Head of caudate nucleus (tissue), 42 donors: ENCODE measurements at regions not wholly inside any gene's neighbourhood (a gene's known extent, or its start where the extent isn't known, plus 50 kb on each side); places are given as distances from the start of the nearest gene placed in this dataset.
"Not testable (repeated sequence)": the region's sequence is repeated elsewhere in the genome, so short reads cannot be mapped to it uniquely, and the experiment has no call there.

Experiments used
- DNase-seq, 42 donors: peaks; one replicate each; pipeline versions ENCODE4 v3.0.0 to v3.0.0-alpha.2; 2020 to 2021; ENCODE audit warnings: mixed read lengths in 7 of 42
- intact Hi-C: fragments of 100-400 bp; cut with DNase I; formaldehyde crosslinking; loops from one replicate; pipeline ENCODE4 v1.15.0; 2022

DNA sequence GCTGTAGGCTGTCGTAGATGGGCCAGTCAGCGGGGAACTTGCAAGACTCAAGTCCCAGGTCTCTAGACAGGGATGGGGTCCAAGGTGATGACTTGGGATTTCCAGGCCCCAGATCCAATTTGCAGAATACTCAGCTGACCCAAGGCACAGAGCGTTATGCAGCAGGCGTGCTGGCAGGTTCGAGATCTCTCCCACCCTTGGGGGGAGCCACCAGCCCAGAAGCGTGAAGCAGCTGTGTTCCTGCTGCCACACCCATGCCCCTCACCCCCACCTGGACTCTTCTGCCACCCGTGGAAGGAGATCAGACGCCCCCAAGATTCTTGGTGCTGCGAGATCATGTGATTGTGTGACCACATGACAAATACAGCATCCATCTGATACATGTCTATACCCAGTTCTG is 142.6 kb downstream of the BRD1 start:
- intact Hi-C loops, result no loop called here
- peak in 3 of 42 donors; percentile 4 to 29 (median 19) for DNase-seq

DNA sequence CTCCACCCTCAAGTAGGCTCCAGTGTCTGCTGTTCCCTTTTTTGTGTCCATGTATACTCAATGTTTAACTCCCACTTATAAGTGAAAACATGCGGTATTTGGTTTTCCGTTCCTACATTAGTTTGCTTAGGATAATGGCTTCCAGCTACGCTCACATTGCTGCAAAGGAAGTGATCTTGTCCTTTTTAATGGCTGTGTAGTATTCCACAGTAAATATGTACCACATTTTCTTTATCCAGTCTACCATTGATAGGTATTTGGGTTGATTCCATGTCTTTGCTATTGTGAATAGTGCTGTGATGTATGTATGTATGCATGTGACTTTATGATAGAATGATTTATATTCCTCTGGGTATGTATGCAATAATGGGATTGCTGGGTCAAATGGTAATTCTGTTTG is 144.6 kb downstream of the BRD1 start:
- intact Hi-C loops, result no loop called here
- DNase-seq, result no peak

DNA sequence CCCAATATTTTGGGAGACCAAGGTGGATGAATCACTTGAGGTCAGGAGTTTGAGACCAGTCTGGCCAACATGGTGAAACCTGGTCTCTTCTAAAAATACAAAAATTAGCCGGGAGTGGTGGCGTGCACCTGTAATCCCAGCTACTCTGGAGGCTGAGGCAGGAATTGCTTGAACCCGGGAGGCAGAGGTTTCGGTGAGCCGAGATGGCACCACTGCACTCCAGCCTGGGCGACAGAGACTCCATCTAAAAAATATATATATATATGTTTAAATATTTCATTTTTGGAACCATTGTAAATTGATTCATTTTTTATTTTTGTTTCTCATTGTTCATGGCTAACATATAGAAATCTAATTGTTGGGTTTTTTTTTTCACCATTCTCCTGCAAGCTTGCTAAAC is 146.9 kb downstream of the BRD1 start:
- DNase-seq, result peak in 2 of 42 donors; percentile 19 to 30
- intact Hi-C loops, result not testable (repeated sequence)

DNA sequence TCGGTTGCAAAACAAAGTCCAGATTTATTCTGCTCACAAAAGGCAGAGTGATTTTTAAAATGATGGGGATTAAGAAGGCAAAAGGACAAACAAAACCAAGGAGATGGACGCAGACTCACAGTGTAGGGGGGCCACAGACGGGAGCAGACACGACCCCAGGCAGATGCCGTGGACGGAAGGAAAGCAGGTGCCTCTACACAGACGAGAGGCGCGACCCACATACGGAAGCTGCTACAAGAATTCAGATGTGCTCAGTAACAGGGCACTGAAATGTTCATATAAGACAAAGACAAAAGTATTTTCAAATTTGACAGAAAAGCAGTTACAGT is 148.9 kb downstream of the BRD1 start:
- no peak for DNase-seq
- intact Hi-C loops, result no loop called here

DNA sequence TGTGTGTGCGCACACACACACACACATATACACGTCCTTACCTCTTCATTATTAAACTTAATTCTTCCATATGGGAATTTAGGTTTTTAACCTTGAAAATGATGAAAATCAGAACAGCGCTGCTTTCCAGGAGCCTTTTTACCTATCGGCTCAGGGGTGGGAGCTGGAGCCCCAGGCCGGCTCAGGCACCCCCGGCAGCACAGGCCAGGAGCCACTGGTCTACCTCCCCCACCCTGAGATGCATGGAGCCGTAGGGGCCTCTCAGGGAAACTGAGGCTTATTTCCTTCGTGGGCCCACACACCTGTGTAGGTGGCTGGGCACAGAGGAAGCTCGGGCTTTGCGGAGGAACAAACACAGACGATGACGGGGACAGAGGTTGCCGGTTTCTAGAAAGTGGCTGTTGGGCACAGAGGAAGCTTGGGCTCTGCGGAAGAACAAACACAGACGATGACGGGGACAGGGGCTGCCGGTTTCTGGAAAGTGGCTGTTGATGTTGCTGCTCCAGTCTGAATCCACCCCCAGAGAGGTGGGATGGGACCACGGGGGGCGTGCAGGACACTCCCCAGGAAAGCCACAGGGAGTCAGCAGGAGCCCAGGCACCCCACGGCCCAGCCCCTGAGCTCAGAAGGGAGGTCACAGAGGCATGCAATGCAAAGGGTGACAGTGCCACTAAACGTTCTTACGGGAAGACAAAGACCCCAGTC is 149.4 kb downstream of the BRD1 start:
- intact Hi-C loops, result no loop called here
- peak in 2 of 42 donors; percentile 1 to 19 for DNase-seq

DNA sequence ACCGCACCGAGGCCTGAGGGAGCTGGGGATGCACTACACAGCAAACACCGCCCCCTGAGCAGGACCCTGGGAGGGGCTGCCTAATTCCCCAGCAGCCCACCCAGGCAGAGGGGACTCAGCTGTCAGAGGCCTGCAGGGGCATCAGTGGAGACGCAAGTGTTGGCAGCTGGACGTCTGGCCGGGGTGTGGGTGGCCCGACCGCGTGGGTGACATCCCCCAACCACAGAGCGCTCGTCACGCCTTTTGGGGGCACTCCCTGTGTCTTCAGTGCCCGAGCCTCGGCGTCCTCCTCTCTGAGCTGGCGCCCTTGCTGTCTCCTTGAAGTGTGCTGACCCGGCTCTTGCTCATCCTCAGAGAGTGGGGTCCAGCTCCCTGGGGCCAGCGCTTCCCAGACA is 150.2 kb downstream of the BRD1 start:
- peak in 3 of 42 donors; percentile 1 to 18 (median 3) for DNase-seq
- intact Hi-C loops, result no loop called here

DNA sequence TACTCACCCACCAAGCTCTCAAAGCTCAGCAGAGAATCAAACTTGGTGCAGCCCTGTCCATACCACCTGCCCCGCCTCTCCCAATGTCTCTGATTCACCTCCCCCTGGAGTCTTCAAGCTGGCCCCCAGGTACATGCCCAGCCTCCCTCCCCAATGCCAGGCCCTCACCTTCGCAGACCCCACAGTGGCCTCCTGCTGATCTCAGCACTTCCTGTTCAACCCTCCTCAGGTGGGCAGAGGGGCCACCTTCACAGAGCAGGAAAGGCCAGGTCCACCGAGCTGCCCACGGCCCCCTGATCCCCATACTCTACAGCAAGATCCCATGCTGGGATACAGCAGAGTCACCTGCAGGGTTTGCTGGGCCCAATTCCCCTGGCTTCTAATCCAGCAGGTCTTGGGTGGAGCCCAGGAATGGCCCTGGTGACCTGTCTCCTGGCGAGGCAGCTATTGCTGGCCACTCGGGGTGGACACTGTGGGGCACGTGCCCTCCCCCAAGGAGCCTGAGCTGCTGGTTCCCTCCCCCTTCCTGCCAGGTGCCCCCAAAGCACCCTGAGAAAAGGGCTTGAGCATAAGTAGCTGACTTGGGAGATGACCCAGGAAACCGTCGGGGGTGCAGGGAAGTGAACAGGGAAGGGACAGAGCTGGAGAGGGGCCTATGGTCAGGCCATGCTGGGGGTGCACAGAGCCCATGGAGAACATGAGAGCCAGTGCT is 150.7 kb downstream of the BRD1 start:
- intact Hi-C loops, result no loop called here
- DNase-seq, result peak in 3 of 42 donors; percentile 6 to 29 (median 22)

DNA sequence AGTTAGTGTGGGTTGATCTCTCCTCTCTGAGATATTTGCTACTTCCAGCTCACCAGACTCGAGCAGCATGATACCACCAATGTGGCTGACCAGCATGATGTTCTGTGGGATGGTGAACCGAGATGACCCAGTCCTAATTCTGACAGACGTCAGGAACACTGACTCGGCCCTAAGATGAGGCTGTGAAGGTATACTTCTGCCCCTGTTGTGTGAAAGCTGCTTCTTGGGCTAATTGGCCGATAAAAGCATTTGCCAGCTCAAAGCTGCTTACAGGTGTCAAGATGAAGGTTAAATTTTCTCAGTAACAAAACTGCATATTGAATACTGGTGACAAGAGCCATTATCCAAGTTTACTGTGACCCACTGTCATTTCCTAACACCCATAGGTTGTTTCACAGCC is 151.4 kb downstream of the BRD1 start:
- intact Hi-C loops, result no loop called here
- peak in 2 of 42 donors; percentile 14 to 19 for DNase-seq

DNA sequence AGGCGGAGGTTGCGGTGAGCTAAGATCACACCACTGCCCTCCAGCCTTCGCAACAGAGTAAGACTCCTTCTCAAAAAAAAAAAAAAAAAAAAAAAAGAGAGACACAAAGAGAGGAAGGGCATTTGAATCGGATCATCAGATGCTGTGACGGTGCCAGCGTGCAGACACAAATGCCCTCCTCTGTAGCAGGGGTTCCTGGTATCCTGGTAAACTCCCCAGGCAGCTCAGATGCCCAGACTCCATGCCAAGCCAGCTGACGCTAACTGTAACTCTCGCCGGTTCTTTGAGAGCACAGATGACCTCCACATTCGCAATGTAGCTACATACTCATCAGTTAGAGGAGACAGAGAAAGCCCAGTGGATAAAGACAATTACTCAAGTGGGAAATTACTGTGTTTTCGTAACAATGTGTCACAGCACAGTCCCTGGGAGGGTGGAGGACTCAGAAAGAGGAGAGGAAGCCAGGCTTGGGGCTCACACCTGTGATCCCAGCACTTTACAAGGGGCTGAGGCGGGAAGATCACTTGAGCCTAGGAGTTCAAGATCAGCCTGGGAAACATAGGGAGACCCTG is 153.1 kb downstream of the BRD1 start:
- intact Hi-C loops, result no loop called here
- DNase-seq, result peak in 7 of 42 donors; percentile 1 to 32 (median 5)

DNA sequence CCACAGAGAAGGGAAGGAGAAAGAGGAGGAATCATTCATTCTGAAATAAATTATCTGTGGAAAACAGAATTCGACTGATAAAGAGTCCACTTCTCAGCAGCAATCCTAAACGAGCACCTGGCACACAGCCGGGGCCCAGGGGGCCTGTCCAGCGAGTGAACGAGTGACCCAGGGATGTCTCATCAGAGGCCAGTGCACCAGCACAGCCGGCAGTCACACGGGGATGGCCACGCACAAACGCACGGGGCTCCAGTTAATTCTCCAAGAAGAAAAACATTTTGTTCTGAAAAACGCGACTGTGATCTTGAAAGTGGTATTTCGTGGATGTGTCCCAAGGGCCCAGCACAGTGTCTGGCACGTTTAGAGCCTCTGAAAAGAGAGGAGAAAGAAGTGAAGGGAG is 154.6 kb downstream of the BRD1 start:
- intact Hi-C loops, result no loop called here
- DNase-seq, result peak in 5 of 42 donors; percentile 3 to 25 (median 19)

DNA sequence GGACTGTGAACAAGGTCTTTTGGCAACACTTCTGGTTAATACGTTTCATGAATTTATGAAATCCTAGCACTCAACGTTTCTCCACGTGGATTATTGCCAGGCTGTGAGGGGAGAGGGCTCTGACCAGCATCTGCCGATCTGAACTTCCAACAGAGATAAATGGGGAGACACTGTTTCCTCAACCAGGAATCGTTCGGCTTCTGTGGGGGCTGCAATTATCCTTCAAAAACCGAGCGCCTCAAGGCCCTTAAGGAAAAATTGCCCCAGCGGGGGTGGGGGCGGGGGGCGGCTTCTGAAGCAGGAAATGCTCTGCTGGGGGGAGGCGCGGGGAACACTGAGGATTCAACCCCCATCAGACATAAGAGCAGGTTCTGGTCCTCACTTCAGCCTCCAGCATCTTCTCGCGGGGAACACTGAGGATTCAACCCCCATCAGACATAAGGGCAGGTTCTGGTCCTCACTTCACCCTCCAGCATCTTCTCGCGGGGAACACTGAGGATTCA is 155.6 kb downstream of the BRD1 start:
- intact Hi-C loops, result no loop called here
- peak in 3 of 42 donors; percentile 0 to 3 (median 2) for DNase-seq

DNA sequence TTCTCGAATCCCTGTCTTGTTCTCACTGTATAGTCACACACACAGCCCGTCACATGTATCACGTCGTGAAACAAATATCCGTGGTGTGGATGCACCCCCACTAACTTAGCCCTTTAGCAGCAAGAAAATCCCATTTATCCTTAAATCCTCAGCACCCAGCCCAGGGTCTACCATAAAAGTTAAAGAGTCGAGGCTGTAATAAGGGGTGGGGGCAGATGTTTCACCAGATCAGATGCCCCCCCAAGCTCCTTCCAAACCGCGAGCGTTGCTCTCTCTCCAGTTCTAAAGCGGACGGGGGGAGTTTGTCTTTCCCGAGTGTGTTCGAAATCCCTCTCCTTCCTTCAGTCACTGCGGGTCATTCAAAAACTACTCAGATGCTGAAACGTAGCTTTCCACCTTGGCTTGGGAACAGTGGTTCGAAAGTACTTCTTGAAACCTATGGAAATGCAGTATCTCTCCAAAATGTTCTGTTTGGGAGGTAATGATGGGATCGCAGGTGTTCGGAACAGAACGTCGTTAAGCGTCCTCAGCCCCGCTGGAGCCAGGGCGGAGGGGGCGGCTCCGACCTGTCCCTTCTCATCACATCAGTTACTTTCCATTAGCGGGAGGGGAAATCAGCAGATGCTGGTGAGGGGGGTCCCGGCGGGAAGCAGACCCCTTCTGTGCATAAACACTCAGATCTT is 156.2 kb downstream of the BRD1 start:
- peak in 7 of 42 donors; percentile 1 to 19 (median 6) for DNase-seq
- intact Hi-C loops, result no loop called here

DNA sequence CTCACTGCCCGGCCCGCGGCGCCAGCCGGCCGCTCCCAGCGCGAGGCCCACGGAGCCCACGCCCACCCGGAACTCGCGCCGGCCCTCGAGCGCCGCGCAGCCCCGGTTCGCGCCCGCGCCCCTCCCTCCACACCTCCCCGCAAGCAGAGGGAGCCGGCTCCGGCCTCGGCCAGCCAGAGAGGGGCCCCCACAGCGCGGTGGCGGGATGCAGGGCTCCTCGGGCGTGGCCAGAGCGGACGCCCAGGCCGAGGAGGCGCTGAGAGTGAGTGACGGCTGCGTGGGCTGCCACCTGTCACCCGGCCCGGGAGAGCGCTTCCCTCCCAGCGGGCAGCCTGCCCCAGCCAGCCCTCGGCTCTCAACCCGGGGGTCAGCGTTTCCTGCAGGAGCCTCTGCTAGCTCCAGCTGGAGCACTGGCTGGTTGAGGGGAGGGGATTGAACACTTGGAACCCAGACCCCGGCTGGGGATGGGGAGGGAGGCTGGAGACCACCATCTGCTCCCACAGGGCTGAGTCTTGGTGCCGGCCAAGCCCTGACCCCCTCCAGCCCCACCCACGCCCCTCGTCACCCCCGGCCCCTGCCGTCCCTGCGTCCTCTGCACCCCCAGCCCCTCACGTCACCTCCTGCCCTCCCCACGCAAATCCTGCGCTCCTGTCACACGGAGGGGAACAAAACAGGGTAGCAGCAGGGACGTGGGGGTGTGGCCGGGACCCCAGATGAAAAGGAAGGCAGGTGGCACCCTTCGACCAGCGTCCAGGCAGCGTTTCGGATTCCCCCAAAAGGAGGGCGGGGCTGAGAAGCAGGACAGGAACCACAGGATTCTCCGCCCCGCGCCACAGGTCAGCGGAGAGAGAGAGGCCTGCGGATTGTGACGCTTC is 157.0 kb downstream of the BRD1 start:
- intact Hi-C loops, result no loop called here
- peak in 6 of 42 donors; percentile 7 to 43 (median 19) for DNase-seq

DNA sequence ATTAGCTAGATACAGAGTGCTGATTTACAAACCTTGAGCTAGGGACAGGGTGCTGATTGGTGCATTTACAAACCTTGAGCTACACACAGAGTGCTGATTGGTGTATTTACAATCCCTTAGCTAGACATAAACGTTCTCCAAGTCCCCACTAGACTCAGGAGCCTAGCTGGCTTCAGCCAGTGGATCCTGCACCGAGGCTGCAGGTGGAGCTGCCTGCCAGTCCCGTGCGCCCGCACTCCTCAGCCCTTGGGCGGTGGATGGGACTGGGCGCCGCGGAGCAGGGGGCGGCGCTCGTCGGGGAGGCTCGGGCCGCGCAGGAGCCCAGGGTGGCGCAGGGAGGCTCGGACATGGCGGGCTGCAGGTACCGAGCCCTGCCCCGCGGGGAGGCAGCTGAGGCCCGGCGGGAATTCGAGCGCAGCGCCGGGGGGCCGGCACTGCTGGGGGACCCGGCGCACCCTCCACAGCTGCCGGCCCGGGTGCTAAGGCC is 157.7 kb downstream of the BRD1 start:
- DNase-seq, result peak in 6 of 42 donors; percentile 4 to 37 (median 12)
- intact Hi-C loops, result not testable (repeated sequence)

DNA sequence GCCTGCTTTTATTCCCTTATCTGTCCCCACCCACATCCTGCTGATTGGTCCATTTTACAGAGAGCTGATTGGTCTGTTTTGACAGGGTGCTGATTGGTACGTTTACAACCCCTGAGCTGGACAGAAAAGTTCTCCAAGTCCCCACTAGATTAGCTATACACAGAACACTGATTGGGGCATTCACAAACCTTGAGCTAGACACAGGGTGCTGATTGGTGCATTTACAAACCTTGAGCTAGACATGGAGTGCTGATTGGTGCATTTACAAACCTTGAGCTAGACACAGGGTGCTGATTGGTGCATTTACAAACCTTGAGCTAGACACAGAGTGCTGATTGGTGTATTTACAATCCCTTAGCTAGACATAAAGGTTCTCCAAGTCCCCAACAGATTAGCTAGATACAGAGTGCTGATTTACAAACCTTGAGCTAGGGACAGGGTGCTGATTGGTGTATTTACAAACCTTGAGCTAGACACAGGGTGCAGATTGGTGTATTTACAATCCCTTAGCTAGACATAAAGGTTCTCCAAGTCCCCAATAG is 158.2 kb downstream of the BRD1 start:
- intact Hi-C loops, DNase-seq: not testable (repeated sequence)

DNA sequence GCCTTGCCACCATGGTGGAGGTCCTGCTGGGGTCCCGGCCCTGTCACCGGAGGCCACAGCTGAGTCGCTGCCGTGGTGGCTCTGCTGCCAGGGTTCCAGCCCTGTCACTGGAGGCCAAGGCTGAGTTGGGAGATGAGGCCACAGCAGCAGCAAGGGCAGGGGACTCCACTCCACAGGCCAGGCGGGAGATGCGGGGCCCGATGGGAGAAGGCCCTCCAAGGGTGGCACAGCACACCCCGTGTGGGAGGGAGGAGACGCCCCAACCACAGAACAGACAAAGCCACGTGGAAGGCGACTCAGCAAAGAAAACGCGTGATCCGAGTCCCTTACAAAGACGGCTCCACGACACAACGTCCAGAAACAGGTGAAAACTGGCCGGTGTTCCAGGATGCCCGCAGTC is 159.3 kb downstream of the BRD1 start:
- intact Hi-C loops, result no loop called here

DNA sequence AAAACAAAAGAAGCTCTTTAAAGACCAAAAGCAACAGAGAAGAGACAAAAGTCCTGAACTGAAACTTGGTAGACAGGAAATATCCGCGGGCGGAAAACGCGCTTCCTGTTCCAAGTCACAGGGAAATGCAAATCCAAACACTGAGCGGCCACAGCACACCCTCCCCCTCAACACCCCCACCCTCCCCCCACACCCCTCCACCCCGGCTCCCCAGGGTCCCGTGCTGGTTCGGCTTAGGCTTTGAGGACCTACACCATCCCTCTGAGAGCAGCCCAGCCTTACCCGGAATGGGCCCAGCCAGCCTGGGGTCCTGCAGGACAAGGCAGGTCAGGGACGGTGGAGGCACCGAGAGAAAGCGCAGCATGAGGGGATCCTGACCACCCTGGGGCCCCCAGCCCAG is 160.4 kb downstream of the BRD1 start:
- intact Hi-C loops, result no loop called here
- peak in 8 of 42 donors; percentile 6 to 42 (median 12) for DNase-seq

More for the DNA sequence above, 159.3 kb downstream of the BRD1 start:
- peak in 7 of 42 donors; percentile 7 to 38 (median 13) for DNase-seq
